MCF 10A (cell line): ENCODE measurements at regions not wholly inside any gene's neighbourhood (a gene's known extent, or its start where the extent isn't known, plus 50 kb on each side); places are given as distances from the start of the nearest gene placed in this dataset.

Experiments
- BruUV-seq: library from RNA; stranded (reverse); fragments of 400-500 nt; replicated peaks from 2 replicates; lab custom pipeline; 2021; lab: Mats Ljungman, UMichigan
- CTCF ChIA-PET: fragments of 300-600 bp; sonication (Branson Sonifier 250); formaldehyde crosslinking; extraction: SDS; loops from one replicate; lab custom pipeline; 2021; ENCODE audit warnings: antibody characterized with exemption, inconsistent platforms; lab: Yijun Ruan, JAX
- POLR2A ChIA-PET: fragments of 300-600, 350-650 bp; sonication (Branson Sonifier 250); formaldehyde crosslinking; extraction: SDS; loops from one replicate; lab custom pipeline; 2020; ENCODE audit warnings: antibody characterized with exemption, inconsistent platforms; lab: Yijun Ruan, JAX
- DNase-seq: peaks from one replicate; pipeline ENCODE4 v3.0.0-alpha.2; 2018; ENCODE audit not compliant: unreplicated experiment
- H3K27ac Mint-ChIP-seq: one replicate; pipeline ENCODE4 v1.8.0; 2022; ENCODE audit warnings: mild to moderate bottlenecking, low read depth, mixed read lengths; ENCODE audit not compliant: unreplicated experiment
- H3K27me3 Mint-ChIP-seq: one replicate; pipeline ENCODE4 v1.8.0; 2022; ENCODE audit warnings: mixed read lengths; ENCODE audit not compliant: insufficient read depth, unreplicated experiment
- H3K36me3 Mint-ChIP-seq: one replicate; pipeline ENCODE4 v1.8.0; 2022; ENCODE audit warnings: mild to moderate bottlenecking, moderate library complexity, mixed read lengths; ENCODE audit not compliant: insufficient read depth, unreplicated experiment
- H3K4me1 Mint-ChIP-seq: one replicate; pipeline ENCODE4 v1.8.0; 2022; ENCODE audit warnings: mixed read lengths; ENCODE audit not compliant: insufficient read depth, unreplicated experiment
- H3K4me3 Mint-ChIP-seq: one replicate; pipeline ENCODE4 v1.8.0; 2022; ENCODE audit warnings: mild to moderate bottlenecking, moderate library complexity, mixed read lengths; ENCODE audit not compliant: unreplicated experiment
- H3K9me3 Mint-ChIP-seq: one replicate; pipeline ENCODE4 v1.8.0; 2022; ENCODE audit warnings: mixed read lengths; ENCODE audit not compliant: unreplicated experiment
- intact Hi-C: fragments of 100-400 bp; cut with micrococcal nuclease; formaldehyde crosslinking; loops from 2 replicates; pipeline ENCODE4 v1.14.1; 2022
- TF ChIP-seq, protein P1 (sequence below): fragments of 200-600 bp; IDR thresholded peaks from one replicate; pipeline ENCODE4 v1.8.0; 2022; ENCODE audit warnings: antibody characterized with exemption, mild to moderate bottlenecking; ENCODE audit not compliant: unreplicated experiment

DNA sequence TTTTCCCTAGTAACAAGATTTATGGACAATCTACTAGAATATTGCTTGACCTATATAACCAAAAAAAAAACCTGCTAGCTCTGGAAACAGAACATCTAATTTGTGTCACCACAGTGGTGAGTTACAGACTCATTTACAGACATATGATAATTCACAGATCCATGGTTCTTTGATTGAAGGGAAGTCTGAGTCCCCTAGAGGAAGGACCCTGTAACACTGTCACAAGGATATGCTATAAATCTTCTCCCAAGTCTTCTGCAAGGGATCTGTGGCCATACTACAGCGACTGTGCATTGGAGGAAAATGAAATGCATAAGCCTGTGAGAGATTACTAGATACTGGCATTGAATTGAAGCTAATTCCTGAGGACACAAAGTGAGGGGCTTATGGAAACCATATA, 630.6 kb upstream of the SGCD start:
- H3K27ac Mint-ChIP-seq: no peak overlapping the region
- DNase-seq: no peak
- no peaks in the 10 kb centered on the region for H3K36me3 Mint-ChIP-seq
- H3K4me3 Mint-ChIP-seq: no peak overlapping the region
- TF ChIP-seq, protein P1, sequence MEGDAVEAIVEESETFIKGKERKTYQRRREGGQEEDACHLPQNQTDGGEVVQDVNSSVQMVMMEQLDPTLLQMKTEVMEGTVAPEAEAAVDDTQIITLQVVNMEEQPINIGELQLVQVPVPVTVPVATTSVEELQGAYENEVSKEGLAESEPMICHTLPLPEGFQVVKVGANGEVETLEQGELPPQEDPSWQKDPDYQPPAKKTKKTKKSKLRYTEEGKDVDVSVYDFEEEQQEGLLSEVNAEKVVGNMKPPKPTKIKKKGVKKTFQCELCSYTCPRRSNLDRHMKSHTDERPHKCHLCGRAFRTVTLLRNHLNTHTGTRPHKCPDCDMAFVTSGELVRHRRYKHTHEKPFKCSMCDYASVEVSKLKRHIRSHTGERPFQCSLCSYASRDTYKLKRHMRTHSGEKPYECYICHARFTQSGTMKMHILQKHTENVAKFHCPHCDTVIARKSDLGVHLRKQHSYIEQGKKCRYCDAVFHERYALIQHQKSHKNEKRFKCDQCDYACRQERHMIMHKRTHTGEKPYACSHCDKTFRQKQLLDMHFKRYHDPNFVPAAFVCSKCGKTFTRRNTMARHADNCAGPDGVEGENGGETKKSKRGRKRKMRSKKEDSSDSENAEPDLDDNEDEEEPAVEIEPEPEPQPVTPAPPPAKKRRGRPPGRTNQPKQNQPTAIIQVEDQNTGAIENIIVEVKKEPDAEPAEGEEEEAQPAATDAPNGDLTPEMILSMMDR: no peak
- intact Hi-C loops: loop anchor here (5.0 kb wide), 1 partner anchor 724 kb away; no protein-coding TSS in a partner anchor
- no peaks in the 10 kb centered on the region for H3K27me3 Mint-ChIP-seq
- ChIA-PET CTCF (interaction anchor here (0.7 to 0.8 kb wide), 2 partner anchors 91 to 557 kb away, joined by 3 read pairs; no protein-coding TSS in a partner anchor), POLR2A (no interaction called here)
- BruUV-seq: no TSS peak
- H3K9me3 Mint-ChIP-seq: no peaks in the 10 kb centered on the region
- no peaks in the 10 kb centered on the region for H3K4me1 Mint-ChIP-seq

DNA sequence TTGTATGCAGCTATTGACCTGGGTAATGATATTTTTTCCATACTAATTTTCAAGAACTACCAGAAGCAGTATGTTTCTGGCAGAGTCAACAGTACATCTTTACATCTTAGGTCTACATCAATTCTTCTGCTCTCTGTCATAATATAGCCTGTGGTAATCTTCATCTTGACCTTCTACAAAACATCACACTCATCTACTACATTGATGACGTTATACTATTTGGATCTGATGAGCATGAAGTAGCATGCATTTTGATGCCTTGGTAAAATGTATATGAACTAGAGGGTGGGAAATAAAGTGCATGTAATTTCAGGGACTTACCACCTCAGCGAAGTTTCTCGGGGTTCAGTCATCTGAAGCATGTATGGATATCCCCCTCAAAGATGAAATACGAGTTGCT, 629.7 kb upstream of the SGCD start:
- CTCF ChIA-PET: no interaction called here
- TF ChIP-seq, protein P1: no peak
- no peaks in the 10 kb centered on the region for H3K4me1 Mint-ChIP-seq
- H3K4me3 Mint-ChIP-seq: no peak overlapping the region
- BruUV-seq: no TSS peak
- intact Hi-C loops: loop anchor here (5.0 kb wide), 1 partner anchor 725 kb away; no protein-coding TSS in a partner anchor
- POLR2A ChIA-PET: no interaction called here
- no peaks in the 10 kb centered on the region for H3K36me3 Mint-ChIP-seq
- H3K9me3 Mint-ChIP-seq: no peaks in the 10 kb centered on the region
- no peaks in the 10 kb centered on the region for H3K27me3 Mint-ChIP-seq
- no peak for DNase-seq
- H3K27ac Mint-ChIP-seq: no peak overlapping the region

DNA sequence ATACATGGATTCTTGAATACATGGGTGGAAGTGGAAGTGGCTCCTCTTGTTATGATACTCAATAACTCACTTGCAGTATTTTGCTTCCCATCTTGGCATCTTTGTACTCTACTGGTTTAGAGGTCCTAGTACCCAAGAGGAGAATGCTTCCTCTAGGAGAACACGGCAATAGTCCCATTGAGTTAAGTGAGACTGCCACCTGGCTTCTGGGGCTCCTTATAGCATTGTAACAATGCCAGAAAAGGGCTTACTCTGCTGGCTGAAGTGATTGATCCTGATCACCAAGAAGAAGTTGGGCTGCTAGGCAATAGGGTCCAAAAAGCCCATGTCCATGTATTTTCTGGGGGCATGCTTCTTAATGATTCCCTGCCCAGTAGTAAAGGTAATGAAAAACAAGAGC, 627.6 kb upstream of the SGCD start:
- POLR2A ChIA-PET: no interaction called here

DNA sequence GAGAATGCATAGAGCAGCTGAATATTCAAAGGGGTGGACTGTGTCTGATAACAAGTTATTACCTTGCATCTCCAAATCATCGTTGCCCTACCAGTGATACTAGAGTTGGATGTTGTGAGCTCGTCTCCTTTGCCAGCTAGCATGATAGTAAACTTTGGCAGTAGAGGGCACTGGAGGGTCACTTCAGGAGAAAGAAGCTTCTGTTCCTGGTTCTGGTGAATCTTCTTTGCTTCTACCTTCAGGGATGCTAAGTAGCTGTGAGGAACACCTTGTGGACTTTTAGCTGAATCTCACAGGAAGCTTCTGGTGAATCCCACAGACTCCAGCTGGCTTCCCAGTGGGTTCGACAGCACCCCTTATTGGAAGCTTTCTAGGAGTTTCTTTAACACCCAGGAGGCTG, 626.6 kb upstream of the SGCD start:
- CTCF ChIA-PET: interaction anchor here (0.5 to 2.7 kb wide), 33 partner anchors 11 to 1442 kb away, joined by 3 to 18 read pairs (median 3); partner anchors contain the start of gene MED7

More for the DNA sequence above, 627.6 kb upstream of the SGCD start:
- TF ChIP-seq, protein P1: peak; percentile 12
- no peak for DNase-seq
- no peaks in the 10 kb centered on the region for H3K27me3 Mint-ChIP-seq
- intact Hi-C loops: loop anchor here (1.0 to 5.0 kb wide), 2 partner anchors 560 to 727 kb away; no protein-coding TSS in a partner anchor
- no TSS peak for BruUV-seq
- no peak overlapping the region for H3K27ac Mint-ChIP-seq
- no peaks in the 10 kb centered on the region for H3K9me3 Mint-ChIP-seq
- no peaks in the 10 kb centered on the region for H3K4me1 Mint-ChIP-seq
- CTCF ChIA-PET: interaction anchor here (1.1 to 2.7 kb wide), 5 partner anchors 12 to 1125 kb away, joined by 4 to 18 read pairs (median 12); no protein-coding TSS in a partner anchor
- no peak overlapping the region for H3K4me3 Mint-ChIP-seq
- no peaks in the 10 kb centered on the region for H3K36me3 Mint-ChIP-seq

More for the DNA sequence above, 626.6 kb upstream of the SGCD start:
- peak; percentile 4 for DNase-seq
- no TSS peak for BruUV-seq
- POLR2A ChIA-PET: interaction anchor here (0.6 kb wide), 1 partner anchor 1295 kb away, joined by 5 read pairs; no protein-coding TSS in a partner anchor
- no peaks in the 10 kb centered on the region for H3K36me3 Mint-ChIP-seq
- no peak overlapping the region for H3K4me3 Mint-ChIP-seq
- H3K27ac Mint-ChIP-seq: no peak overlapping the region
- no peaks in the 10 kb centered on the region for H3K4me1 Mint-ChIP-seq
- H3K9me3 Mint-ChIP-seq: no peaks in the 10 kb centered on the region
- H3K27me3 Mint-ChIP-seq: no peaks in the 10 kb centered on the region
- TF ChIP-seq, protein P1: peak; percentile 56
- intact Hi-C loops: loop anchor here (1.0 to 2.0 kb wide), 3 partner anchors 84 to 1124 kb away; no protein-coding TSS in a partner anchor
